HepG2 (cell line): ENCODE measurements at regions not wholly inside any gene's neighbourhood (a gene's known extent, or its start where the extent isn't known, plus 50 kb on each side); places are given as distances from the start of the nearest gene placed in this dataset.

ENCODE experiments used
- ATAC-seq: fragments of 200-7000 bp; cut with Tn5 transposase; 3 replicates; pipeline ENCODE4 v1.9.1; 2020; ENCODE audit warnings: mild to moderate bottlenecking, moderate library complexity
- BruUV-seq: library from RNA; stranded (reverse); fragments of 400-500 nt; replicated peaks from 2 replicates; lab custom pipeline; 2021; lab: Mats Ljungman, UMichigan
- CTCF ChIA-PET: fragments of 300-600 bp; formaldehyde crosslinking; extraction: SDS; loops from one replicate; lab custom pipeline; 2021; ENCODE audit warnings: low total read pairs, inconsistent platforms, low intra/inter-chr PET ratio; lab: Yijun Ruan, JAX
- POLR2A ChIA-PET: fragments of 350-600 bp; sonication (Branson Sonifier 250); formaldehyde crosslinking; loops from one replicate; lab custom pipeline; 2020; ENCODE audit warnings: antibody characterized with exemption, inconsistent platforms; lab: Yijun Ruan, JAX
- DNase-seq: peaks from one replicate; pipeline ENCODE4 v3.0.0-alpha.2; 2015; ENCODE audit warnings: low spot score
- FAIRE-seq: peaks from 3 replicates; lab custom pipeline; 2011; peaks lifted over from hg19 to GRCh38; lab: Jason Lieb, UNC
- H2AFZ ChIP-seq: one replicate; pipeline ENCODE4 v1.6.1; 2011; ENCODE audit warnings: low read length, inconsistent platforms
- H3K27ac ChIP-seq: fragments of 300-600 bp; 3 replicates; pipeline ENCODE4 v1.8.0; 2011; ENCODE audit warnings: mixed run types, mild to moderate bottlenecking, mixed read lengths, low read length, inconsistent platforms; ENCODE audit not compliant: insufficient read depth; ENCODE audit errors: extremely low read length
- H3K27me3 ChIP-seq, 2 experiments: fragments of 200-600 bp in 1 of 2; 2 replicates in 1 of 2; 3 replicates in 1 of 2; pipeline versions ENCODE4 v1.6.0 to v1.8.0; 2011; ENCODE audit warnings: low read length in 2 of 2, mild to moderate bottlenecking in 2 of 2, moderate library complexity in 2 of 2, inconsistent platforms in 1 of 2; ENCODE audit not compliant: insufficient read depth in 2 of 2, control insufficient read depth in 1 of 2
- H3K36me3 ChIP-seq, 2 experiments: fragments of 200-600 bp in 1 of 2; replicated peaks in 1 of 2; 2 replicates in 1 of 2; 3 replicates in 1 of 2; pipeline versions ENCODE4 v1.5.1 to v1.8.0; 2011; ENCODE audit warnings: low read length in 2 of 2, inconsistent platforms in 1 of 2; ENCODE audit not compliant: insufficient read depth in 2 of 2, control insufficient read depth in 1 of 2
- H3K4me1 ChIP-seq: 2 replicates; pipeline ENCODE4 v1.5.1; 2012; ENCODE audit warnings: low read length, inconsistent platforms; ENCODE audit not compliant: insufficient read depth
- H3K4me2 ChIP-seq: 2 replicates; pipeline ENCODE4 v1.6.0; 2011; ENCODE audit warnings: low read depth, low read length, inconsistent platforms
- H3K4me3 ChIP-seq, 3 experiments: fragments of 200-600 bp in 1 of 3; sonication (generic), shearing (Covaris generic) in 1 of 3; replicated peaks in 1 of 3; 2 replicates each; pipeline ENCODE4 v1.5.1; 2011 to 2016; ENCODE audit warnings: low read length in 3 of 3, inconsistent platforms in 2 of 3, low read depth in 2 of 3, mild to moderate bottlenecking in 2 of 3, control low read depth in 1 of 3, mixed read lengths in 1 of 3; ENCODE audit not compliant: insufficient read depth in 1 of 3
- H3K79me2 ChIP-seq: one replicate; pipeline ENCODE4 v1.6.1; 2011; ENCODE audit warnings: low read length, inconsistent platforms; ENCODE audit not compliant: insufficient read depth
- H3K9ac ChIP-seq: 2 replicates; pipeline ENCODE4 v1.6.0; 2011; ENCODE audit warnings: mild to moderate bottlenecking, low read depth, low read length, inconsistent platforms; ENCODE audit not compliant: insufficient read depth
- H3K9me3 ChIP-seq: 2 replicates; pipeline ENCODE4 v1.5.1; 2012; ENCODE audit warnings: mild to moderate bottlenecking, low read length
- H4K20me1 ChIP-seq: 2 replicates; pipeline ENCODE4 v1.6.0; 2011; ENCODE audit warnings: inconsistent platforms, mild to moderate bottlenecking, low read length, moderate library complexity; ENCODE audit not compliant: insufficient read depth
- AGO1 ChIP-seq: fragments of 200-400 bp; formaldehyde crosslinking; IDR thresholded peaks from 2 replicates; pipeline ENCODE4 v1.6.1; 2017; ENCODE audit warnings: mild to moderate bottlenecking, low read depth, low read length, moderate library complexity; ENCODE audit not compliant: poor library complexity, severe bottlenecking
- CCAR2 ChIP-seq: fragments of 200-400 bp; formaldehyde crosslinking; optimal IDR thresholded peaks from 2 replicates; pipeline ENCODE3; 2018; ENCODE audit warnings: low read depth, mild to moderate bottlenecking, low read length, moderate library complexity
- GRHL1 ChIP-seq: sonication (generic); formaldehyde crosslinking; conservative IDR thresholded peaks from 2 replicates; pipeline ENCODE4 v1.8.0; 2022; ENCODE audit warnings: missing genetic modification reagents
- HBP1 ChIP-seq: IDR thresholded peaks from 2 replicates; pipeline ENCODE4 v1.6.1; 2016; ENCODE audit warnings: low read depth, control low read depth
- HNF1B ChIP-seq: sonication (generic); formaldehyde crosslinking; IDR thresholded peaks from 2 replicates; pipeline ENCODE4 v1.5.1; 2020; ENCODE audit warnings: mild to moderate bottlenecking, moderate library complexity, missing genetic modification reagents
- KLF16 ChIP-seq, 2 experiments: sonication (generic) in 1 of 2; formaldehyde crosslinking in 1 of 2; IDR thresholded peaks; 2 replicates each; pipeline versions ENCODE4 v1.6.1 to v1.8.0; 2016 to 2023; ENCODE audit warnings: missing genetic modification reagents in 2 of 2, missing compliant biosample characterization in 1 of 2
- MXI1 ChIP-seq: IDR thresholded peaks from 3 replicates; pipeline ENCODE4 v1.6.1; 2012; ENCODE audit warnings: low read depth, low read length, inconsistent platforms, borderline replicate concordance
- RFX3 ChIP-seq: IDR thresholded peaks from 2 replicates; pipeline ENCODE4 v1.6.1; 2016; ENCODE audit warnings: missing biosample characterization, missing genetic modification reagents
- TBL1XR1 ChIP-seq: fragments of 150-350 bp; IDR thresholded peaks from 2 replicates; pipeline ENCODE4 v1.6.1; 2014; ENCODE audit warnings: borderline replicate concordance, low read length; ENCODE audit not compliant: partially characterized antibody
- ZFP90 ChIP-seq: sonication (generic); formaldehyde crosslinking; IDR thresholded peaks from 2 replicates; pipeline ENCODE4 v1.8.0; 2022; ENCODE audit warnings: missing genetic modification reagents, mild to moderate bottlenecking, inconsistent platforms, borderline replicate concordance
- ZNF589 ChIP-seq: sonication (generic); formaldehyde crosslinking; conservative IDR thresholded peaks from 2 replicates; pipeline ENCODE4 v1.8.0; 2022; ENCODE audit warnings: mild to moderate bottlenecking, moderate library complexity, missing genetic modification reagents
- WGBS: methylation state at CpG from one replicate; pipeline ENCODE4 v1.1.6; 2017; ENCODE audit warnings: low lambda C conversion rate; 5-methylcytosine and 5-hydroxymethylcytosine counted together
- in situ Hi-C: cut with HindIII; loops from 2 replicates; pipeline ENCODE4 v1.10.0; 2017; ENCODE audit warnings: low pct_unique_long_range_greater_than_20kb; ENCODE audit not compliant: extremely low pct_ligation_motif_present
- intact Hi-C: fragments of 100-400 bp; cut with micrococcal nuclease; formaldehyde crosslinking; loops from one replicate; pipeline ENCODE4 v1.10.0; 2022; ENCODE audit not compliant: unreplicated experiment

GRCh38 chr9:89744255-89744648 lies 139.4 kb downstream of the GADD45G start:
- Histone ChIP-seq H3K27me3 (peaks cover 0 to 7% of the 10 kb centered on the region in 2 experiments; a peak in 2 of 5 replicates), H3K27ac (no peak overlapping the region), H3K9me3 (no peaks in the 10 kb centered on the region), H3K9ac (no peak overlapping the region), H3K4me2 (no peak overlapping the region), H2AFZ (no peak overlapping the region), H3K4me1 (no peaks in the 10 kb centered on the region), H3K36me3 (no peaks in the 10 kb centered on the region), H4K20me1 (no peaks in the 10 kb centered on the region), H3K4me3 (no peak overlapping the region), H3K79me2 (no peaks in the 10 kb centered on the region)
- no TSS peak for BruUV-seq
- DNase-seq: no peak
- FAIRE-seq: no peak
- no peak for TF ChIP-seq AGO1
- no peak for TF ChIP-seq KLF16 (CRISPR knock-in tag; IDR thresholded peaks at IDR 0.05)
- no peak for TF ChIP-seq GRHL1 (CRISPR knock-in tag)
- no peak for TF ChIP-seq HBP1 (CRISPR knock-in tag)
- TF ChIP-seq HNF1B (CRISPR knock-in tag): no peak
- no peak for TF ChIP-seq ZNF589 (CRISPR knock-in tag)
- TF ChIP-seq RFX3 (CRISPR knock-in tag): no peak
- TF ChIP-seq CCAR2: no peak
- TF ChIP-seq MXI1: no peak
- no peak for TF ChIP-seq TBL1XR1
- no peak for TF ChIP-seq ZFP90 (CRISPR knock-in tag)
- ChIA-PET POLR2A (no interaction called here), CTCF (no interaction called here)
- ATAC-seq: no peak
- 0% methylated on average over 1 of the region's 8 CpGs for WGBS
- intact Hi-C loops (no loop called here), in situ Hi-C loops (no loop called here)
